ENCODE measurements at regions not wholly inside any gene's neighbourhood (a gene's known extent, or its start where the extent isn't known, plus 50 kb on each side); places are given as distances from the start of the nearest gene placed in this dataset.
A peak's percentile ranks its signal among the peaks of the same experiment; 100 is the strongest.

- Histone ChIP-seq H3K27ac (ENCODE audit: low read length, poor library complexity, severe bottlenecking) (no peak overlapping the region), H3K4me2 (ENCODE audit: low read length, poor library complexity, severe bottlenecking) (no peak overlapping the region), H2AK5ac (ENCODE audit: low read length, severe bottlenecking) (no peak overlapping the region), H2BK5ac (ENCODE audit: low read depth, low read length, poor library complexity, severe bottlenecking) (no peak overlapping the region), H2BK120ac (ENCODE audit: low read depth, low read length) (no peak overlapping the region), H4K91ac (ENCODE audit: low read length) (no peak overlapping the region), H3K4ac (ENCODE audit: low read depth in 1 of 2, low read length in 2 of 2) (no peak overlapping the region), H3K18ac (ENCODE audit: low read depth in 1 of 2, low read length in 2 of 2) (no peak overlapping the region), H2BK12ac (ENCODE audit: low read length in 2 of 2) (no peak overlapping the region), H3K4me1 (ENCODE audit: control insufficient read depth, insufficient read depth, low read depth, low read length) (no peaks in the 10 kb centered on the region), H2BK15ac (ENCODE audit: low read depth, poor library complexity, severe bottlenecking) (no peak overlapping the region), H4K8ac (ENCODE audit: low read length) (no peak overlapping the region), H2AFZ (ENCODE audit: low read depth, low read length) (no peak overlapping the region), H3K79me1 (replicated peaks; ENCODE audit: low read length, poor library complexity, severe bottlenecking) (no peaks in the 10 kb centered on the region), H3K9ac (ENCODE audit: low read length) (no peak overlapping the region), H3K23ac (ENCODE audit: low read length in 2 of 2) (no peak overlapping the region), H3K4me3 (ENCODE audit: insufficient read depth in 1 of 2, low read depth in 1 of 2, low read length in 2 of 2) (no peak overlapping the region), H3K14ac (ENCODE audit: low read length in 2 of 2) (no peak overlapping the region), H3K9me3 (ENCODE audit: control insufficient read depth, low read length) (no peaks in the 10 kb centered on the region), H3K36me3 (ENCODE audit: control insufficient read depth in 1 of 2, insufficient read depth in 2 of 2, low read depth in 1 of 2, low read length in 2 of 2) (no peaks in the 10 kb centered on the region), H3K27me3 (ENCODE audit: control insufficient read depth in 1 of 2, insufficient read depth in 1 of 2, low read length in 2 of 2) (peaks cover 0 to 45% of the 10 kb centered on the region in 2 experiments)
- WGBS = 82% methylated on average over 15 of the region's 15 CpGs
- DNase-seq = no peak
These were observed 198.1 kb downstream of the DLL1 start for GRCh38 chr6:170092826-170093225.

- H3K9me3 ChIP-seq (ENCODE audit: control insufficient read depth, low read length) = no peaks in the 10 kb centered on the region
- no peak overlapping the region for H4K91ac ChIP-seq (ENCODE audit: low read length)
- no peak overlapping the region for H2BK120ac ChIP-seq (ENCODE audit: low read depth, low read length)
- H3K23ac ChIP-seq (ENCODE audit: low read length in 2 of 2) = no peak overlapping the region
- H2BK12ac ChIP-seq (ENCODE audit: low read length in 2 of 2) = no peak overlapping the region
- DNase-seq = no peak
- H3K4me1 ChIP-seq (ENCODE audit: control insufficient read depth, insufficient read depth, low read depth, low read length) = no peaks in the 10 kb centered on the region
- no peak overlapping the region for H3K14ac ChIP-seq (ENCODE audit: low read length in 2 of 2)
- no peaks in the 10 kb centered on the region for H3K79me1 ChIP-seq (replicated peaks; ENCODE audit: low read length, poor library complexity, severe bottlenecking)
- no peak overlapping the region for H2BK5ac ChIP-seq (ENCODE audit: low read depth, low read length, poor library complexity, severe bottlenecking)
- peaks cover 0 to 35% of the 10 kb centered on the region in 2 experiments for H3K27me3 ChIP-seq (ENCODE audit: control insufficient read depth in 1 of 2, insufficient read depth in 1 of 2, low read length in 2 of 2)
- WGBS = 86% methylated on average over 28 of the region's 30 CpGs
- peak overlapping the region in 1 of 2 experiments; percentile 5 for H3K4me3 ChIP-seq (ENCODE audit: insufficient read depth in 1 of 2, low read depth in 1 of 2, low read length in 2 of 2)
- no peak overlapping the region for H3K18ac ChIP-seq (ENCODE audit: low read depth in 1 of 2, low read length in 2 of 2)
- no peak overlapping the region for H2BK15ac ChIP-seq (ENCODE audit: low read depth, poor library complexity, severe bottlenecking)
- H3K9ac ChIP-seq (ENCODE audit: low read length) = no peak overlapping the region
- no peak overlapping the region for H3K4ac ChIP-seq (ENCODE audit: low read depth in 1 of 2, low read length in 2 of 2)
- no peaks in the 10 kb centered on the region for H3K36me3 ChIP-seq (ENCODE audit: control insufficient read depth in 1 of 2, insufficient read depth in 2 of 2, low read depth in 1 of 2, low read length in 2 of 2)
- no peak overlapping the region for H2AK5ac ChIP-seq (ENCODE audit: low read length, severe bottlenecking)
- no peak overlapping the region for H3K27ac ChIP-seq (ENCODE audit: low read length, poor library complexity, severe bottlenecking)
- no peak overlapping the region for H2AFZ ChIP-seq (ENCODE audit: low read depth, low read length)
- H4K8ac ChIP-seq (ENCODE audit: low read length) = no peak overlapping the region
- no peak overlapping the region for H3K4me2 ChIP-seq (ENCODE audit: low read length, poor library complexity, severe bottlenecking)
These were observed 199.0 kb downstream of the DLL1 start for GRCh38 chr6:170091639-170092579.

GRCh38 chr6:170091000-170091638 is 199.8 kb downstream of the DLL1 start:
- H2AFZ ChIP-seq (ENCODE audit: low read depth, low read length) = no peak overlapping the region

GRCh38 chr6:170090561-170090960 is 200.3 kb downstream of the DLL1 start:
- WGBS = 85% methylated on average over 12 of the region's 12 CpGs
- Histone ChIP-seq H2BK120ac (ENCODE audit: low read depth, low read length) (no peak overlapping the region), H2AFZ (ENCODE audit: low read depth, low read length) (no peak overlapping the region), H2BK5ac (ENCODE audit: low read depth, low read length, poor library complexity, severe bottlenecking) (no peak overlapping the region), H3K4ac (ENCODE audit: low read depth in 1 of 2, low read length in 2 of 2) (no peak overlapping the region), H3K9ac (ENCODE audit: low read length) (no peak overlapping the region), H3K79me1 (replicated peaks; ENCODE audit: low read length, poor library complexity, severe bottlenecking) (no peaks in the 10 kb centered on the region), H3K4me3 (ENCODE audit: insufficient read depth in 1 of 2, low read depth in 1 of 2, low read length in 2 of 2) (no peak overlapping the region), H3K36me3 (ENCODE audit: control insufficient read depth in 1 of 2, insufficient read depth in 2 of 2, low read depth in 1 of 2, low read length in 2 of 2) (no peaks in the 10 kb centered on the region), H3K18ac (ENCODE audit: low read depth in 1 of 2, low read length in 2 of 2) (no peak overlapping the region), H3K9me3 (ENCODE audit: control insufficient read depth, low read length) (no peaks in the 10 kb centered on the region), H4K8ac (ENCODE audit: low read length) (no peak overlapping the region), H2BK12ac (ENCODE audit: low read length in 2 of 2) (no peak overlapping the region), H3K27me3 (ENCODE audit: control insufficient read depth in 1 of 2, insufficient read depth in 1 of 2, low read length in 2 of 2) (peaks cover 0 to 29% of the 10 kb centered on the region in 2 experiments), H3K23ac (ENCODE audit: low read length in 2 of 2) (no peak overlapping the region), H3K4me2 (ENCODE audit: low read length, poor library complexity, severe bottlenecking) (no peak overlapping the region), H3K27ac (ENCODE audit: low read length, poor library complexity, severe bottlenecking) (no peak overlapping the region), H4K91ac (ENCODE audit: low read length) (no peak overlapping the region), H2BK15ac (ENCODE audit: low read depth, poor library complexity, severe bottlenecking) (no peak overlapping the region), H2AK5ac (ENCODE audit: low read length, severe bottlenecking) (no peak overlapping the region), H3K14ac (ENCODE audit: low read length in 2 of 2) (no peak overlapping the region), H3K4me1 (ENCODE audit: control insufficient read depth, insufficient read depth, low read depth, low read length) (no peaks in the 10 kb centered on the region)
- no peak for DNase-seq

More at GRCh38 chr6:170091000-170091638, 199.8 kb downstream of the DLL1 start:
- Histone ChIP-seq H4K91ac (ENCODE audit: low read length) (no peak overlapping the region), H3K9ac (ENCODE audit: low read length) (no peak overlapping the region), H3K4me1 (ENCODE audit: control insufficient read depth, insufficient read depth, low read depth, low read length) (no peaks in the 10 kb centered on the region), H3K36me3 (ENCODE audit: control insufficient read depth in 1 of 2, insufficient read depth in 2 of 2, low read depth in 1 of 2, low read length in 2 of 2) (no peaks in the 10 kb centered on the region), H2BK5ac (ENCODE audit: low read depth, low read length, poor library complexity, severe bottlenecking) (no peak overlapping the region), H3K27ac (ENCODE audit: low read length, poor library complexity, severe bottlenecking) (no peak overlapping the region), H2BK15ac (ENCODE audit: low read depth, poor library complexity, severe bottlenecking) (no peak overlapping the region), H3K4me2 (ENCODE audit: low read length, poor library complexity, severe bottlenecking) (no peak overlapping the region), H3K79me1 (replicated peaks; ENCODE audit: low read length, poor library complexity, severe bottlenecking) (no peaks in the 10 kb centered on the region), H3K27me3 (ENCODE audit: control insufficient read depth in 1 of 2, insufficient read depth in 1 of 2, low read length in 2 of 2) (peaks cover 0 to 29% of the 10 kb centered on the region in 2 experiments), H3K4ac (ENCODE audit: low read depth in 1 of 2, low read length in 2 of 2) (no peak overlapping the region), H3K23ac (ENCODE audit: low read length in 2 of 2) (no peak overlapping the region), H2BK12ac (ENCODE audit: low read length in 2 of 2) (no peak overlapping the region), H3K4me3 (ENCODE audit: insufficient read depth in 1 of 2, low read depth in 1 of 2, low read length in 2 of 2) (no peak overlapping the region), H2AK5ac (ENCODE audit: low read length, severe bottlenecking) (no peak overlapping the region), H3K14ac (ENCODE audit: low read length in 2 of 2) (no peak overlapping the region), H3K9me3 (ENCODE audit: control insufficient read depth, low read length) (no peaks in the 10 kb centered on the region), H3K18ac (ENCODE audit: low read depth in 1 of 2, low read length in 2 of 2) (no peak overlapping the region), H2BK120ac (ENCODE audit: low read depth, low read length) (no peak overlapping the region), H4K8ac (ENCODE audit: low read length) (no peak overlapping the region)
- no peak for DNase-seq
- 78% methylated on average over 17 of the region's 18 CpGs for WGBS

Measured in mesenchymal stem cell (in vitro differentiated cells and primary cell).